ENCODE measurements at regions not wholly inside any gene's neighbourhood (a gene's known extent, or its start where the extent isn't known, plus 50 kb on each side); places are given as distances from the start of the nearest gene placed in this dataset.

DNA sequence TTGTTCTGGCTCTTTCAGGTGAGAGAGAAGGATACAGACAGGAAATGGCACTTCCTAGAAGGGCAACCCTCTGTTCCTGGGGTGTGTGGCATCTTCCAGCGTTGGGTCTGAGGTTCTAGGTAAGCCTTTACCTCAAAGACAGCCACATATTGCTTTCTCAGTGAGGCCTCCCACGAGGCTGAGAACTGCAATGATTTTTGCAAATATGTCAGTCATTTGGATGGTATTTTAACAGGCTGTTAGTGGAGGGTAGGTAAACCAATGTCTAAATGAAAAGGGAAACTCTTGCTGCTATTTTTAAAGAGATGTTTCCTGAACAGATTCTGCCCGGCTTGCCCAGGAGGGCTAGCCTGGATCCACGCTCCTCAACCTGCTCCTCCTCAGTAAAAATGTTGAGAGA is 240.3 kb upstream of the KLF6 start:
- TF ChIP-seq, protein P1, sequence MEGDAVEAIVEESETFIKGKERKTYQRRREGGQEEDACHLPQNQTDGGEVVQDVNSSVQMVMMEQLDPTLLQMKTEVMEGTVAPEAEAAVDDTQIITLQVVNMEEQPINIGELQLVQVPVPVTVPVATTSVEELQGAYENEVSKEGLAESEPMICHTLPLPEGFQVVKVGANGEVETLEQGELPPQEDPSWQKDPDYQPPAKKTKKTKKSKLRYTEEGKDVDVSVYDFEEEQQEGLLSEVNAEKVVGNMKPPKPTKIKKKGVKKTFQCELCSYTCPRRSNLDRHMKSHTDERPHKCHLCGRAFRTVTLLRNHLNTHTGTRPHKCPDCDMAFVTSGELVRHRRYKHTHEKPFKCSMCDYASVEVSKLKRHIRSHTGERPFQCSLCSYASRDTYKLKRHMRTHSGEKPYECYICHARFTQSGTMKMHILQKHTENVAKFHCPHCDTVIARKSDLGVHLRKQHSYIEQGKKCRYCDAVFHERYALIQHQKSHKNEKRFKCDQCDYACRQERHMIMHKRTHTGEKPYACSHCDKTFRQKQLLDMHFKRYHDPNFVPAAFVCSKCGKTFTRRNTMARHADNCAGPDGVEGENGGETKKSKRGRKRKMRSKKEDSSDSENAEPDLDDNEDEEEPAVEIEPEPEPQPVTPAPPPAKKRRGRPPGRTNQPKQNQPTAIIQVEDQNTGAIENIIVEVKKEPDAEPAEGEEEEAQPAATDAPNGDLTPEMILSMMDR (IDR thresholded peaks at IDR 0.05; ENCODE audit: low read depth, low read length, missing input control), result no peak
- TF ChIP-seq RAD21 (IDR thresholded peaks at IDR 0.05) (no peak), GABPA (IDR thresholded peaks at IDR 0.05 in 1 of 2, conservative IDR thresholded peaks at IDR 0.05 in 1 of 2) (no peak)

All from liver (tissue), 3 donors.